ENCODE measurements at regions not wholly inside any gene's neighbourhood (a gene's known extent, or its start where the extent isn't known, plus 50 kb on each side); places are given as distances from the start of the nearest gene placed in this dataset.
"Not testable (repeated sequence)": the region's sequence is repeated elsewhere in the genome, so short reads cannot be mapped to it uniquely, and the experiment has no call there.

DNA sequence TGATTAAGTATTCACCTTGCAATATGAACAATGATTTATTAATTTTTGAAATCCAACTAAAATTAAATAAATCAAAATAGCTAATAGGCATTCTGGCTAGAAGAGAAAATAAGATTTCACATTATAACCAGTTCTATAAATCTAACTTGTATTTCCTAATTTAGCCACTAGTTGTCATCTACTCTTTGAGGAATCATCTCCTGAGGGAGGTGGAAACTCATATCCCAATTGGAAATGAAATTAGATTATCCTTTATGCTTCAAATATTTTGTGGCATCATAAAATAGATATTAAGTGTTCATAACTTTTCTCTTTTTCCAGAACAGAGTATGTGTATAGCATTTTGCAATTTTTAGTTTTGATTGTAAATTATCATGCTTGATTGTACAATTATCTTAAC, 558.5 kb upstream of the DIAPH2 start:
- Histone ChIP-seq H3K4me1 (ENCODE audit: control insufficient read depth in 4 of 4, insufficient read depth in 4 of 4, low read length in 3 of 4) (no peaks in the 10 kb centered on the region), H3K27ac (ENCODE audit: low read depth in 1 of 2, low read length in 2 of 2) (no peak overlapping the region), H3K27me3 (ENCODE audit: control insufficient read depth in 4 of 4, insufficient read depth in 4 of 4, low read length in 3 of 4) (no peaks in the 10 kb centered on the region), H3K4me3 (ENCODE audit: low read depth in 1 of 3, low read length in 3 of 3) (no peak overlapping the region), H3K9ac (ENCODE audit: low read depth in 1 of 2, low read length in 2 of 2) (no peak overlapping the region), H3K36me3 (ENCODE audit: control insufficient read depth in 4 of 4, insufficient read depth in 3 of 4, low read depth in 1 of 4, low read length in 3 of 4) (no peaks in the 10 kb centered on the region), H3K9me3 (ENCODE audit: control insufficient read depth in 4 of 4, low read length in 3 of 4) (no peaks in the 10 kb centered on the region)
- no peak for DNase-seq (ENCODE audit: low spot score)
- TF ChIP-seq, protein P1, sequence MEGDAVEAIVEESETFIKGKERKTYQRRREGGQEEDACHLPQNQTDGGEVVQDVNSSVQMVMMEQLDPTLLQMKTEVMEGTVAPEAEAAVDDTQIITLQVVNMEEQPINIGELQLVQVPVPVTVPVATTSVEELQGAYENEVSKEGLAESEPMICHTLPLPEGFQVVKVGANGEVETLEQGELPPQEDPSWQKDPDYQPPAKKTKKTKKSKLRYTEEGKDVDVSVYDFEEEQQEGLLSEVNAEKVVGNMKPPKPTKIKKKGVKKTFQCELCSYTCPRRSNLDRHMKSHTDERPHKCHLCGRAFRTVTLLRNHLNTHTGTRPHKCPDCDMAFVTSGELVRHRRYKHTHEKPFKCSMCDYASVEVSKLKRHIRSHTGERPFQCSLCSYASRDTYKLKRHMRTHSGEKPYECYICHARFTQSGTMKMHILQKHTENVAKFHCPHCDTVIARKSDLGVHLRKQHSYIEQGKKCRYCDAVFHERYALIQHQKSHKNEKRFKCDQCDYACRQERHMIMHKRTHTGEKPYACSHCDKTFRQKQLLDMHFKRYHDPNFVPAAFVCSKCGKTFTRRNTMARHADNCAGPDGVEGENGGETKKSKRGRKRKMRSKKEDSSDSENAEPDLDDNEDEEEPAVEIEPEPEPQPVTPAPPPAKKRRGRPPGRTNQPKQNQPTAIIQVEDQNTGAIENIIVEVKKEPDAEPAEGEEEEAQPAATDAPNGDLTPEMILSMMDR (IDR thresholded peaks at IDR 0.05; ENCODE audit: low read depth, low read length, missing input control): no peak
- TF ChIP-seq EGR1 (IDR thresholded peaks at IDR 0.05; ENCODE audit: low read depth in 2 of 2): no peak
- no peak for TF ChIP-seq NR2F2 (IDR thresholded peaks at IDR 0.05)
- TF ChIP-seq SP1 (IDR thresholded peaks at IDR 0.05): no peak
- no peak for TF ChIP-seq HNF4G (IDR thresholded peaks at IDR 0.05)
- TF ChIP-seq TAF1 (conservative IDR thresholded peaks at IDR 0.05): no peak
- TF ChIP-seq, protein P2, sequence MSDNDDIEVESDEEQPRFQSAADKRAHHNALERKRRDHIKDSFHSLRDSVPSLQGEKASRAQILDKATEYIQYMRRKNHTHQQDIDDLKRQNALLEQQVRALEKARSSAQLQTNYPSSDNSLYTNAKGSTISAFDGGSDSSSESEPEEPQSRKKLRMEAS (IDR thresholded peaks at IDR 0.05): no peak
- no peak for TF ChIP-seq GABPA (IDR thresholded peaks at IDR 0.05 in 1 of 2, conservative IDR thresholded peaks at IDR 0.05 in 1 of 2)
- TF ChIP-seq, protein P3, sequence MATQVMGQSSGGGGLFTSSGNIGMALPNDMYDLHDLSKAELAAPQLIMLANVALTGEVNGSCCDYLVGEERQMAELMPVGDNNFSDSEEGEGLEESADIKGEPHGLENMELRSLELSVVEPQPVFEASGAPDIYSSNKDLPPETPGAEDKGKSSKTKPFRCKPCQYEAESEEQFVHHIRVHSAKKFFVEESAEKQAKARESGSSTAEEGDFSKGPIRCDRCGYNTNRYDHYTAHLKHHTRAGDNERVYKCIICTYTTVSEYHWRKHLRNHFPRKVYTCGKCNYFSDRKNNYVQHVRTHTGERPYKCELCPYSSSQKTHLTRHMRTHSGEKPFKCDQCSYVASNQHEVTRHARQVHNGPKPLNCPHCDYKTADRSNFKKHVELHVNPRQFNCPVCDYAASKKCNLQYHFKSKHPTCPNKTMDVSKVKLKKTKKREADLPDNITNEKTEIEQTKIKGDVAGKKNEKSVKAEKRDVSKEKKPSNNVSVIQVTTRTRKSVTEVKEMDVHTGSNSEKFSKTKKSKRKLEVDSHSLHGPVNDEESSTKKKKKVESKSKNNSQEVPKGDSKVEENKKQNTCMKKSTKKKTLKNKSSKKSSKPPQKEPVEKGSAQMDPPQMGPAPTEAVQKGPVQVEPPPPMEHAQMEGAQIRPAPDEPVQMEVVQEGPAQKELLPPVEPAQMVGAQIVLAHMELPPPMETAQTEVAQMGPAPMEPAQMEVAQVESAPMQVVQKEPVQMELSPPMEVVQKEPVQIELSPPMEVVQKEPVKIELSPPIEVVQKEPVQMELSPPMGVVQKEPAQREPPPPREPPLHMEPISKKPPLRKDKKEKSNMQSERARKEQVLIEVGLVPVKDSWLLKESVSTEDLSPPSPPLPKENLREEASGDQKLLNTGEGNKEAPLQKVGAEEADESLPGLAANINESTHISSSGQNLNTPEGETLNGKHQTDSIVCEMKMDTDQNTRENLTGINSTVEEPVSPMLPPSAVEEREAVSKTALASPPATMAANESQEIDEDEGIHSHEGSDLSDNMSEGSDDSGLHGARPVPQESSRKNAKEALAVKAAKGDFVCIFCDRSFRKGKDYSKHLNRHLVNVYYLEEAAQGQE (IDR thresholded peaks at IDR 0.05): no peak
- TF ChIP-seq FOXA1 (IDR thresholded peaks at IDR 0.05): no peak
- TF ChIP-seq JUND (IDR thresholded peaks at IDR 0.05): no peak
- TF ChIP-seq, protein P4, sequence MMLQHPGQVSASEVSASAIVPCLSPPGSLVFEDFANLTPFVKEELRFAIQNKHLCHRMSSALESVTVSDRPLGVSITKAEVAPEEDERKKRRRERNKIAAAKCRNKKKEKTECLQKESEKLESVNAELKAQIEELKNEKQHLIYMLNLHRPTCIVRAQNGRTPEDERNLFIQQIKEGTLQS (IDR thresholded peaks at IDR 0.05): no peak
- no peak for TF ChIP-seq RXRA (IDR thresholded peaks at IDR 0.05)
- TF ChIP-seq RAD21 (IDR thresholded peaks at IDR 0.05): no peak
- TF ChIP-seq, protein P5, sequence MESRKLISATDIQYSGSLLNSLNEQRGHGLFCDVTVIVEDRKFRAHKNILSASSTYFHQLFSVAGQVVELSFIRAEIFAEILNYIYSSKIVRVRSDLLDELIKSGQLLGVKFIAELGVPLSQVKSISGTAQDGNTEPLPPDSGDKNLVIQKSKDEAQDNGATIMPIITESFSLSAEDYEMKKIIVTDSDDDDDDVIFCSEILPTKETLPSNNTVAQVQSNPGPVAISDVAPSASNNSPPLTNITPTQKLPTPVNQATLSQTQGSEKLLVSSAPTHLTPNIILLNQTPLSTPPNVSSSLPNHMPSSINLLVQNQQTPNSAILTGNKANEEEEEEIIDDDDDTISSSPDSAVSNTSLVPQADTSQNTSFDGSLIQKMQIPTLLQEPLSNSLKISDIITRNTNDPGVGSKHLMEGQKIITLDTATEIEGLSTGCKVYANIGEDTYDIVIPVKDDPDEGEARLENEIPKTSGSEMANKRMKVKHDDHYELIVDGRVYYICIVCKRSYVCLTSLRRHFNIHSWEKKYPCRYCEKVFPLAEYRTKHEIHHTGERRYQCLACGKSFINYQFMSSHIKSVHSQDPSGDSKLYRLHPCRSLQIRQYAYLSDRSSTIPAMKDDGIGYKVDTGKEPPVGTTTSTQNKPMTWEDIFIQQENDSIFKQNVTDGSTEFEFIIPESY (IDR thresholded peaks at IDR 0.05): no peak
- no peak for TF ChIP-seq YY1 (IDR thresholded peaks at IDR 0.05)

DNA sequence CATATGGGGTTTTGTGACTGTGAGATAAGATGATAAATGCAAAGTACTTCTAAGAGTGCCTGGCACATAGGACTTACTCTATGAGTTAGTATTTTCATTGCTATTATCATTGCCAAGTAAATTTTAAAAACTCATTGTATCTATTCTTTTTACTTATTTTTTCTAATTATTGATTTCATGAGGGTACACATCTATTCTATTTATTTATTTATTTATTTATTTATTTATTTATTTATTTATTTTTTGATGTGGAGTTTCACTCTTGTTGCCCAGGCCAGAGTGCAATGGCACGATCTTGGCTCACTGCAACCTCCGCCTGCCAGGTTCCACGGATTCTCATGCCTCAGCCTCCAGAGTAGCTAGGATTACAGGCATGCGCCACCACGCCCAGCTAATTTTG, 556.6 kb upstream of the DIAPH2 start:
- H3K4me1 ChIP-seq (ENCODE audit: control insufficient read depth in 4 of 4, insufficient read depth in 4 of 4, low read length in 3 of 4); H3K27me3 ChIP-seq (ENCODE audit: control insufficient read depth in 4 of 4, insufficient read depth in 4 of 4, low read length in 3 of 4); H3K4me3 ChIP-seq (ENCODE audit: low read depth in 1 of 3, low read length in 3 of 3); H3K9ac ChIP-seq (ENCODE audit: low read depth in 1 of 2, low read length in 2 of 2); H3K9me3 ChIP-seq (ENCODE audit: control insufficient read depth in 4 of 4, low read length in 3 of 4); DNase-seq (ENCODE audit: low spot score); H3K36me3 ChIP-seq (ENCODE audit: control insufficient read depth in 4 of 4, insufficient read depth in 3 of 4, low read depth in 1 of 4, low read length in 3 of 4); H3K27ac ChIP-seq (ENCODE audit: low read depth in 1 of 2, low read length in 2 of 2): not testable (repeated sequence)
- 93% methylated on average over 5 of the region's 5 CpGs for WGBS
